GM21717 (cell line): ENCODE measurements at regions not wholly inside any gene's neighbourhood (a gene's known extent, or its start where the extent isn't known, plus 50 kb on each side); places are given as distances from the start of the nearest gene placed in this dataset.

Source experiments
- ATAC-seq: cut with Tn5 transposase; IDR thresholded peaks from one replicate; pipeline ENCODE4 v1.9.1; 2021; ENCODE audit warnings: mild to moderate bottlenecking, moderate library complexity; ENCODE audit not compliant: unreplicated experiment

GRCh38 chr5:30103452-30104202 is 1089.9 kb upstream of the CDH6 start:
- no peak for ATAC-seq

GRCh38 chr5:30103052-30103451 is 1090.4 kb upstream of the CDH6 start:
- no peak for ATAC-seq

GRCh38 chr5:30102185-30102584 is 1091.3 kb upstream of the CDH6 start:
- no peak for ATAC-seq

GRCh38 chr5:30100929-30101328 is 1092.6 kb upstream of the CDH6 start:
- no peak for ATAC-seq

- no peak for ATAC-seq
These were observed 1093.3 kb upstream of the CDH6 start for GRCh38 chr5:30100148-30100713.

GRCh38 chr5:30099634-30100033 is 1093.9 kb upstream of the CDH6 start:
- no peak for ATAC-seq

- ATAC-seq: no peak
These were observed 1094.5 kb upstream of the CDH6 start for GRCh38 chr5:30098940-30099339.

GRCh38 chr5:30092548-30092947 is 1100.9 kb upstream of the CDH6 start:
- no peak for ATAC-seq

- ATAC-seq: no peak
These were observed 1123.8 kb upstream of the CDH6 start for GRCh38 chr5:30069441-30070263.

- no peak for ATAC-seq
These were observed 1130.0 kb upstream of the CDH6 start for GRCh38 chr5:30063503-30063902.

- no peak for ATAC-seq
These were observed 1141.5 kb upstream of the CDH6 start for GRCh38 chr5:30051976-30052375.

GRCh38 chr5:30050056-30050815 is 1143.2 kb upstream of the CDH6 start:
- ATAC-seq: no peak

GRCh38 chr5:30042677-30043076 is 1150.8 kb upstream of the CDH6 start:
- ATAC-seq: no peak

- ATAC-seq: no peak
These were observed 1151.6 kb upstream of the CDH6 start for GRCh38 chr5:30041831-30042385.

- no peak for ATAC-seq
These were observed 1152.2 kb upstream of the CDH6 start for GRCh38 chr5:30041291-30041690.

GRCh38 chr5:30040488-30041118 is 1152.9 kb upstream of the CDH6 start:
- ATAC-seq: no peak

- no peak for ATAC-seq
These were observed 1154.1 kb upstream of the CDH6 start for GRCh38 chr5:30039379-30039778.

GRCh38 chr5:30034870-30035269 is 1158.6 kb upstream of the CDH6 start:
- no peak for ATAC-seq

GRCh38 chr5:30030101-30030500 is 1163.4 kb upstream of the CDH6 start:
- no peak for ATAC-seq

- no peak for ATAC-seq
These were observed 1191.7 kb upstream of the CDH6 start for GRCh38 chr5:30001826-30002225.
